Mammary epithelial cell (primary cell): ENCODE measurements at regions not wholly inside any gene's neighbourhood (a gene's known extent, or its start where the extent isn't known, plus 50 kb on each side); places are given as distances from the start of the nearest gene placed in this dataset.

ENCODE experiments used
- CTCF ChIP-seq, 2 donors: IDR thresholded peaks in 1 of 2; conservative IDR thresholded peaks in 1 of 2; 2 replicates each; pipeline ENCODE4 v1.5.1; 2011 to 2012; ENCODE audit warnings: inconsistent platforms in 2 of 2, low read length in 2 of 2, mild to moderate bottlenecking in 2 of 2, control low read depth in 1 of 2, low read depth in 1 of 2; ENCODE audit not compliant: insufficient read depth in 1 of 2; ENCODE audit errors: extremely low read depth in 1 of 2
- EZH2 ChIP-seq: IDR thresholded peaks from 2 replicates; pipeline ENCODE4 v1.6.1; 2012; ENCODE audit warnings: low read length, inconsistent platforms, borderline replicate concordance

DNA sequence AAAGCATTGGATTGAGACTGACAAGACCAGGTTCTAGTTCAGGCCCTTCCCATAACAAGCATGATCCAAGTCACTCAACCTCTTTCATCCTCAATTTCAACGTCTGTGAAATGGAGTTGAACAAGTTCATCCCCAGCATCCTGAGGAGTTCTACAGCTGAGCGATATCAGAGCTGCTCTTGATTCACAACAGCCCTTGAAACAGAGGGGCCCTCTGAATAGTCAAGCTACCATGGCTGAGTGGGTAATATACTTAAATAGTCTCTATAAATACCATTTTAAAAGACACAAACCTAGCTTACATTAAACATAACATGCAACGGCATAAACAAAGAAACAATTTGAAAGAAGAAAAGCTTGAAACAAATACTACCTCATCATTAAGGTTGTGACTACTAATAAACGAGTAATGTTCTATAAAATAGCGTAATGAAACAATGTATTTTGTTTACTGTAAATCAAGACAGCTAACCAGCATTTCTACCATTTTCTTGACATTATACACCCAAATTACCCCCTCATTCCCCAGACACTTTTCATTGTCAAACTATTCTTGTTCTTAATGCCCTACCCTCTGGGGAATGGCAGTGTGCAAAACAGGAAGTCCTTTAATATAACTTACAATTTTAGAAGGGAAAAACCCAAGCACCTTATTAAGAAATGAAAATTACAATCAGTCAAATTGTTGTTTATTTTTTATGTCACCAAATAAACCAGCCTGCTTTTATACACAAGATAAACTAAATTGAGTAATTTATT lies 202.3 kb downstream of the PARM1 start:
- TF ChIP-seq CTCF (conservative IDR thresholded peaks at IDR 0.05 in 1 of 2, IDR thresholded peaks at IDR 0.05 in 1 of 2; ENCODE audit: extremely low read depth in 1 of 2, insufficient read depth in 1 of 2, low read depth in 1 of 2, low read length in 2 of 2) = no peak
- no peak for TF ChIP-seq EZH2
